Peyer's patch (tissue), 4 donors: ENCODE measurements at regions not wholly inside any gene's neighbourhood (a gene's known extent, or its start where the extent isn't known, plus 50 kb on each side); places are given as distances from the start of the nearest gene placed in this dataset.

ENCODE experiments used
- DNase-seq, 3 donors: peaks; one replicate each; pipeline ENCODE4 v3.0.0-alpha.2; 2017 to 2019
- H3K27ac ChIP-seq, 4 donors: fragments of 200-600 bp; sonication (generic); one replicate each; pipeline ENCODE4 v1.5.1; 2016 to 2019
- H3K27me3 ChIP-seq, 2 donors: fragments of 200-600 bp; sonication (generic); one replicate each; pipeline ENCODE4 v1.5.1; 2019
- H3K36me3 ChIP-seq, 3 donors: fragments of 200-600 bp; sonication (generic); one replicate each; pipeline ENCODE4 v1.5.1; 2016 to 2019
- H3K4me1 ChIP-seq, 4 donors: fragments of 200-600 bp; sonication (generic); one replicate each; pipeline ENCODE4 v1.5.1; 2016 to 2019
- H3K4me3 ChIP-seq, 4 donors: fragments of 200-600 bp; sonication (generic); 1 replicate in 3 of 4; 2 replicates in 1 of 4; pipeline ENCODE4 v1.5.1; 2016 to 2019; ENCODE audit warnings: mild to moderate bottlenecking in 1 of 4
- H3K9me3 ChIP-seq, 4 donors: fragments of 200-600 bp; sonication (generic); one replicate each; pipeline ENCODE4 v1.5.1; 2016 to 2019; ENCODE audit warnings: mild to moderate bottlenecking in 1 of 4
- CTCF ChIP-seq, 6 experiments: fragments of 450-650 bp in 4 of 6; fragments of 200-600 bp in 2 of 6; sonication (generic) in 1 of 6; IDR thresholded peaks; one replicate each; pipeline ENCODE4 v1.5.1; 2017 to 2019; ENCODE audit warnings: antibody characterized with exemption in 6 of 6, mild to moderate bottlenecking in 3 of 6, moderate library complexity in 1 of 6
- POLR2A ChIP-seq, 2 donors: fragments of 450-650 bp; IDR thresholded peaks; one replicate each; pipeline ENCODE4 v1.5.1; 2017; ENCODE audit warnings: antibody characterized with exemption in 2 of 2, mild to moderate bottlenecking in 2 of 2, moderate library complexity in 2 of 2

GRCh38 chr6:170186006-170186935 is 104.6 kb downstream of the DLL1 start:
- DNase-seq = peak in 1 of 3 donors; percentile 36
- Histone ChIP-seq H3K4me3 (no peak overlapping the region), H3K4me1 (no peaks in the 10 kb centered on the region), H3K9me3 (no peaks in the 10 kb centered on the region), H3K27ac (no peak overlapping the region), H3K36me3 (no peaks in the 10 kb centered on the region), H3K27me3 (no peaks in the 10 kb centered on the region)
- TF ChIP-seq CTCF (IDR thresholded peaks at IDR 0.05) (no peak), POLR2A (IDR thresholded peaks at IDR 0.05) (no peak)

- no peaks in the 10 kb centered on the region for H3K9me3 ChIP-seq
- DNase-seq = no peak
Measured at GRCh38 chr6:170185175-170185978, 105.5 kb downstream of the DLL1 start.

GRCh38 chr6:170184316-170184715 is 106.6 kb downstream of the DLL1 start:
- no peak for TF ChIP-seq POLR2A (IDR thresholded peaks at IDR 0.05)
- TF ChIP-seq CTCF (IDR thresholded peaks at IDR 0.05) = no peak
- H3K27me3 ChIP-seq = no peaks in the 10 kb centered on the region
- no peaks in the 10 kb centered on the region for H3K36me3 ChIP-seq
- no peaks in the 10 kb centered on the region for H3K4me1 ChIP-seq
- DNase-seq = peak in 1 of 3 donors; percentile 29
- H3K9me3 ChIP-seq = no peaks in the 10 kb centered on the region
- no peak overlapping the region for H3K4me3 ChIP-seq
- H3K27ac ChIP-seq = no peak overlapping the region

More at GRCh38 chr6:170185175-170185978, 105.5 kb downstream of the DLL1 start:
- no peak for TF ChIP-seq CTCF (IDR thresholded peaks at IDR 0.05)
- no peak for TF ChIP-seq POLR2A (IDR thresholded peaks at IDR 0.05)
- Histone ChIP-seq H3K36me3 (no peaks in the 10 kb centered on the region), H3K4me1 (no peaks in the 10 kb centered on the region), H3K27me3 (no peaks in the 10 kb centered on the region), H3K4me3 (no peak overlapping the region), H3K27ac (no peak overlapping the region)

- H3K4me1 ChIP-seq = no peaks in the 10 kb centered on the region
- no peak overlapping the region for H3K4me3 ChIP-seq
- no peaks in the 10 kb centered on the region for H3K9me3 ChIP-seq
- no peak for DNase-seq
- no peak for TF ChIP-seq CTCF (IDR thresholded peaks at IDR 0.05)
- TF ChIP-seq POLR2A (IDR thresholded peaks at IDR 0.05) = no peak
- no peaks in the 10 kb centered on the region for H3K36me3 ChIP-seq
- no peaks in the 10 kb centered on the region for H3K27me3 ChIP-seq
- H3K27ac ChIP-seq = no peak overlapping the region
Measured at GRCh38 chr6:170183521-170183920, 107.4 kb downstream of the DLL1 start.

DNA sequence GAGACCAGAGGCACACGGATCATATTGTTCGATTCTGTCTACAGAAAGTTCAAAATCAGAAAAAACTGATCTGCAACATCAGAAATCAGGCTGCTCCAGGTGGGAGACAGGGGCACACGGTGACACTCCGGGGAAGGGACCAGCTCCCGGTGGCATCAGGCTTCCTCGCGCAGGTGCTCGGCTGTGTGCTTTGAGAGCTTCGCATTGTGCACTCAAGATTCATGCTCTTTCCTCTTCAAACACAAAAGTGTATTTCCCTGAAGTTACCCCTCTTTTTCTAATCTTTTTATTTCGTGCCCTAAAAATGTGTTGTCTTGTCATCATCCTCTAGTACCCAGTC is 108.1 kb downstream of the DLL1 start:
- no peak overlapping the region for H3K4me3 ChIP-seq

More for the DNA sequence above, 108.1 kb downstream of the DLL1 start:
- Histone ChIP-seq H3K4me1 (no peaks in the 10 kb centered on the region), H3K27ac (no peak overlapping the region), H3K36me3 (no peaks in the 10 kb centered on the region), H3K9me3 (no peaks in the 10 kb centered on the region), H3K27me3 (no peaks in the 10 kb centered on the region)
- no peak for DNase-seq
- TF ChIP-seq POLR2A (IDR thresholded peaks at IDR 0.05) = no peak
- no peak for TF ChIP-seq CTCF (IDR thresholded peaks at IDR 0.05)
